ENCODE measurements at regions not wholly inside any gene's neighbourhood (a gene's known extent, or its start where the extent isn't known, plus 50 kb on each side); places are given as distances from the start of the nearest gene placed in this dataset.

DNA sequence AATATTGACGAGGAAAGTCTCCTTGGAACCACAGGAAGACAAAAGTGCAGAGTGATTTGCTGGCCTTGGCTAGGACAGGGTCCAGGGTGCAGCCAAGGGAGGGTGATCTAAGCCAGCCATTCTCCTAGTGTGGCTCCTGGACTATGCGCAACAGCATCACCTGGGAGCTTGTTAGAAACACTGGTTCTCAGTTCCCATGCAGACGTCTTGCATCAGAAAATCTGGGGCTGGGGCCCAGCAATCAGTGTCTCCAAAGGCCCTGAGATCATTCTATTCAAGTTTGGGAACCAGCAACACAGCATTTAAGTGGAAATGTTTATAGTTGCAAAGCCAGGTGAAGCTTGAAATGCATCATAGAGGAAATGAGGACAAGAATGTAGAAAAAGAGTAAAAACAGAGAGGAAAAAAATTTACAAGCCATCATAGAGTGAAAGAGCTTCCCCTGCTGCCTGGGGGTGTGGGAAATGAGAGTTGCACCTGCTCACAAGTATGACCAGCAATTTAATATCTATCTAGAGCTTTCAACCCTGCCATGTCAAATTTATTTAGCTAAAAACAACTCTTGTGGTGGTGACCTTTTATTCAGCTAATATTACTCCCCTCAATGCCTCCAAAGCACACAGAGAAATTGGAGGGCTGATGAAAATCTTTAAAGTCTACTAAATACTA, 54.4 kb upstream of the SEC11C start:
- Histone ChIP-seq H3F3A (ENCODE audit: low read depth) (no peaks in the 10 kb centered on the region), H3K9me3 (ENCODE audit: insufficient read depth, low read depth, low read length) (no peaks in the 10 kb centered on the region), H2AFZ (ENCODE audit: low read length) (no peak overlapping the region), H3K4me3 (ENCODE audit: low read length, poor library complexity, severe bottlenecking) (no peak overlapping the region), H3K36me3 (ENCODE audit: insufficient read depth, low read length) (no peaks in the 10 kb centered on the region), H3K4me1 (ENCODE audit: insufficient read depth, low read length, poor library complexity, severe bottlenecking) (no peaks in the 10 kb centered on the region), H3K4me2 (ENCODE audit: low read depth, low read length, poor library complexity, severe bottlenecking) (no peak overlapping the region), H3K9me2 (replicated peaks; ENCODE audit: low read depth, low read length) (no peaks in the 10 kb centered on the region), H3K27me3 (ENCODE audit: insufficient read depth, low read length, poor library complexity, severe bottlenecking) (no peaks in the 10 kb centered on the region), H4K20me1 (ENCODE audit: insufficient read depth, low read length, poor library complexity, severe bottlenecking) (no peaks in the 10 kb centered on the region), H3K9ac (ENCODE audit: low read depth, low read length, poor library complexity, severe bottlenecking) (no peak overlapping the region), H3K79me2 (ENCODE audit: insufficient read depth, low read length) (no peaks in the 10 kb centered on the region)
- TF ChIP-seq, protein P1, sequence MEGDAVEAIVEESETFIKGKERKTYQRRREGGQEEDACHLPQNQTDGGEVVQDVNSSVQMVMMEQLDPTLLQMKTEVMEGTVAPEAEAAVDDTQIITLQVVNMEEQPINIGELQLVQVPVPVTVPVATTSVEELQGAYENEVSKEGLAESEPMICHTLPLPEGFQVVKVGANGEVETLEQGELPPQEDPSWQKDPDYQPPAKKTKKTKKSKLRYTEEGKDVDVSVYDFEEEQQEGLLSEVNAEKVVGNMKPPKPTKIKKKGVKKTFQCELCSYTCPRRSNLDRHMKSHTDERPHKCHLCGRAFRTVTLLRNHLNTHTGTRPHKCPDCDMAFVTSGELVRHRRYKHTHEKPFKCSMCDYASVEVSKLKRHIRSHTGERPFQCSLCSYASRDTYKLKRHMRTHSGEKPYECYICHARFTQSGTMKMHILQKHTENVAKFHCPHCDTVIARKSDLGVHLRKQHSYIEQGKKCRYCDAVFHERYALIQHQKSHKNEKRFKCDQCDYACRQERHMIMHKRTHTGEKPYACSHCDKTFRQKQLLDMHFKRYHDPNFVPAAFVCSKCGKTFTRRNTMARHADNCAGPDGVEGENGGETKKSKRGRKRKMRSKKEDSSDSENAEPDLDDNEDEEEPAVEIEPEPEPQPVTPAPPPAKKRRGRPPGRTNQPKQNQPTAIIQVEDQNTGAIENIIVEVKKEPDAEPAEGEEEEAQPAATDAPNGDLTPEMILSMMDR (conservative IDR thresholded peaks at IDR 0.05; ENCODE audit: low read length), result no peak
- TF ChIP-seq EZH2phosphoT487 (IDR thresholded peaks at IDR 0.05; ENCODE audit: borderline replicate concordance), result no peak

DNA sequence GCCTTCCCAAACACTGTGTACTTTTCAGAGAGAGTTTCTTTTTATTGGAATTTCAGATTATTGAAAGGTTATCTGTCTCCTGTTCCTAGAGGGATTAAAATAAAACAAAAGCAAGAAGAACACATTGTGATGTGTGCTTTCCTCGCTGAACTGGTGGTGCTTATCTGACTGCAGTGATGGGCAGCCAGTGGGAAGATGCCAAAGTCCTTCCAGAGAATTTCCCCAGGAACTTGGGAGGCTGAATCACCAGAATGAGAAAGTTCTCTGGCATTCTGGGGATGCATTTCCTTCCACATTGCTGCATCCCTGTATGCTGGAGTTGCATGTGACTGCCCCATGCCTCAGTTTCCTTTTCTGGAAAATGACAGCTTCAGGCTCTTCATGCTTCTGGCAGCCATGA, 53.9 kb upstream of the SEC11C start:
- TF ChIP-seq EZH2phosphoT487 (IDR thresholded peaks at IDR 0.05; ENCODE audit: borderline replicate concordance), result no peak
- TF ChIP-seq, protein P1 (conservative IDR thresholded peaks at IDR 0.05; ENCODE audit: low read length), result no peak
- no peak overlapping the region for H3K4me2 ChIP-seq (ENCODE audit: low read depth, low read length, poor library complexity, severe bottlenecking)
- H3K36me3 ChIP-seq (ENCODE audit: insufficient read depth, low read length), result no peaks in the 10 kb centered on the region
- H3K4me1 ChIP-seq (ENCODE audit: insufficient read depth, low read length, poor library complexity, severe bottlenecking), result no peaks in the 10 kb centered on the region
- no peaks in the 10 kb centered on the region for H3K27me3 ChIP-seq (ENCODE audit: insufficient read depth, low read length, poor library complexity, severe bottlenecking)
- no peaks in the 10 kb centered on the region for H3F3A ChIP-seq (ENCODE audit: low read depth)
- no peaks in the 10 kb centered on the region for H3K9me3 ChIP-seq (ENCODE audit: insufficient read depth, low read depth, low read length)
- no peaks in the 10 kb centered on the region for H4K20me1 ChIP-seq (ENCODE audit: insufficient read depth, low read length, poor library complexity, severe bottlenecking)
- H3K79me2 ChIP-seq (ENCODE audit: insufficient read depth, low read length), result no peaks in the 10 kb centered on the region
- H2AFZ ChIP-seq (ENCODE audit: low read length), result no peak overlapping the region
- H3K4me3 ChIP-seq (ENCODE audit: low read length, poor library complexity, severe bottlenecking), result no peak overlapping the region
- no peaks in the 10 kb centered on the region for H3K9me2 ChIP-seq (replicated peaks; ENCODE audit: low read depth, low read length)
- no peak overlapping the region for H3K9ac ChIP-seq (ENCODE audit: low read depth, low read length, poor library complexity, severe bottlenecking)

DNA sequence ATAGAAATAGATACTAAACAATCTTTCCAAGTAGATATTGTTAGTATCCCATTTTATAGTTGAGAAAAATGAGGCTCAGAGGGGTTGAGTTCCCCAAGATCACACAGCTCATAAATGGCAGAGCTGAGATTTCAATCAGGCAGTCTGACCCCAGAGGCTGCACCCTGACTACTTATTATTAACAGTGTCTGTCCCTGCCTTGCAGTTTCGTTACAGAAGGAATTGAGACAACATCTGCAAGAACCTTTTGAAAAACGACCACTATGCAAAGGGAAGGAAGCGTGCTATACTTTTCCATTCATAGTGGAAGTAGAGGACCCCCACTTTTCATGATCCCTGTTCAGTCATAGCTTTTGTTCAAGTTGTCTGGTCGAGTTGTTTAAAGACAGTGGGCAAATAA, 53.2 kb upstream of the SEC11C start:
- H3K9ac ChIP-seq (ENCODE audit: low read depth, low read length, poor library complexity, severe bottlenecking), result no peak overlapping the region
- H2AFZ ChIP-seq (ENCODE audit: low read length), result no peak overlapping the region
- no peaks in the 10 kb centered on the region for H3K9me2 ChIP-seq (replicated peaks; ENCODE audit: low read depth, low read length)
- TF ChIP-seq EZH2phosphoT487 (IDR thresholded peaks at IDR 0.05; ENCODE audit: borderline replicate concordance), result no peak
- TF ChIP-seq, protein P1 (conservative IDR thresholded peaks at IDR 0.05; ENCODE audit: low read length), result no peak
- H3K4me3 ChIP-seq (ENCODE audit: low read length, poor library complexity, severe bottlenecking), result no peak overlapping the region
- H3K27me3 ChIP-seq (ENCODE audit: insufficient read depth, low read length, poor library complexity, severe bottlenecking), result no peaks in the 10 kb centered on the region
- no peak overlapping the region for H3K4me2 ChIP-seq (ENCODE audit: low read depth, low read length, poor library complexity, severe bottlenecking)
- no peaks in the 10 kb centered on the region for H4K20me1 ChIP-seq (ENCODE audit: insufficient read depth, low read length, poor library complexity, severe bottlenecking)
- no peaks in the 10 kb centered on the region for H3F3A ChIP-seq (ENCODE audit: low read depth)
- H3K9me3 ChIP-seq (ENCODE audit: insufficient read depth, low read depth, low read length), result no peaks in the 10 kb centered on the region
- no peaks in the 10 kb centered on the region for H3K79me2 ChIP-seq (ENCODE audit: insufficient read depth, low read length)
- H3K36me3 ChIP-seq (ENCODE audit: insufficient read depth, low read length), result no peaks in the 10 kb centered on the region
- no peaks in the 10 kb centered on the region for H3K4me1 ChIP-seq (ENCODE audit: insufficient read depth, low read length, poor library complexity, severe bottlenecking)

All from Loucy (cell line).